ENCODE measurements at regions not wholly inside any gene's neighbourhood (a gene's known extent, or its start where the extent isn't known, plus 50 kb on each side); places are given as distances from the start of the nearest gene placed in this dataset.

- Histone ChIP-seq H3K9me3 (no peaks in the 10 kb centered on the region), H3K27me3 (no peaks in the 10 kb centered on the region), H3K4me3 (ENCODE audit: low read depth, low read length) (no peak overlapping the region), H3K36me3 (no peaks in the 10 kb centered on the region), H3K4me1 (no peaks in the 10 kb centered on the region)
- TF ChIP-seq, protein P1, sequence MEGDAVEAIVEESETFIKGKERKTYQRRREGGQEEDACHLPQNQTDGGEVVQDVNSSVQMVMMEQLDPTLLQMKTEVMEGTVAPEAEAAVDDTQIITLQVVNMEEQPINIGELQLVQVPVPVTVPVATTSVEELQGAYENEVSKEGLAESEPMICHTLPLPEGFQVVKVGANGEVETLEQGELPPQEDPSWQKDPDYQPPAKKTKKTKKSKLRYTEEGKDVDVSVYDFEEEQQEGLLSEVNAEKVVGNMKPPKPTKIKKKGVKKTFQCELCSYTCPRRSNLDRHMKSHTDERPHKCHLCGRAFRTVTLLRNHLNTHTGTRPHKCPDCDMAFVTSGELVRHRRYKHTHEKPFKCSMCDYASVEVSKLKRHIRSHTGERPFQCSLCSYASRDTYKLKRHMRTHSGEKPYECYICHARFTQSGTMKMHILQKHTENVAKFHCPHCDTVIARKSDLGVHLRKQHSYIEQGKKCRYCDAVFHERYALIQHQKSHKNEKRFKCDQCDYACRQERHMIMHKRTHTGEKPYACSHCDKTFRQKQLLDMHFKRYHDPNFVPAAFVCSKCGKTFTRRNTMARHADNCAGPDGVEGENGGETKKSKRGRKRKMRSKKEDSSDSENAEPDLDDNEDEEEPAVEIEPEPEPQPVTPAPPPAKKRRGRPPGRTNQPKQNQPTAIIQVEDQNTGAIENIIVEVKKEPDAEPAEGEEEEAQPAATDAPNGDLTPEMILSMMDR (IDR thresholded peaks at IDR 0.05; ENCODE audit: low read depth, low read length): no peak
- DNase-seq: no peak
These were observed 1677.0 kb upstream of the LRRTM1 start for GRCh38 chr2:81981585-81981984.

DNA sequence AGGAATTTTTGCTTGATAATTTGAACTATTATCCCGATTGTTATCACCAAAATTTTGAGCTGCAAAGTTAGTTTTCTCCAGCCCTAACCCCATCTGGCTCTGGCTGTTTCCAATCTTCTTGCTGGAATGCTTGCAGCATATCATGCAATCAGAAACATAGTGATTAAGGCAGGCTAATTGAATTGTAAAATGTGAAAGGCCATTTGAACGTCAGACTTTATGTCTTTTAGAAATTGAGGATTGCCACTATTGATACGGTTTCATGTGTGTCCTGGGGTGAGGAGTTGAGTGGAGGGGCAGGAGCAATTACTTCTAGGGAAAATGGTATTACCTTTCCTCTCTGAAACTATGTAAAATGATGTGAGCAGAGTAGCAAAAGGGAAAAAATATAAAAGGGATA lies 1674.5 kb upstream of the LRRTM1 start:
- TF ChIP-seq, protein P1 (IDR thresholded peaks at IDR 0.05; ENCODE audit: low read depth, low read length): no peak
- no peak for DNase-seq
- Histone ChIP-seq H3K4me1 (no peaks in the 10 kb centered on the region), H3K36me3 (no peaks in the 10 kb centered on the region), H3K4me3 (ENCODE audit: low read depth, low read length) (no peak overlapping the region), H3K9me3 (no peaks in the 10 kb centered on the region), H3K27me3 (no peaks in the 10 kb centered on the region)

- Histone ChIP-seq H3K36me3 (no peaks in the 10 kb centered on the region), H3K9me3 (no peaks in the 10 kb centered on the region)
These were observed 1672.4 kb upstream of the LRRTM1 start for GRCh38 chr2:81976998-81977397.

GRCh38 chr2:81974216-81974615 lies 1669.7 kb upstream of the LRRTM1 start:
- no peaks in the 10 kb centered on the region for H3K27me3 ChIP-seq
- H3K4me3 ChIP-seq (ENCODE audit: low read depth, low read length): no peak overlapping the region
- no peaks in the 10 kb centered on the region for H3K9me3 ChIP-seq
- no peak for DNase-seq
- TF ChIP-seq, protein P1 (IDR thresholded peaks at IDR 0.05; ENCODE audit: low read depth, low read length): no peak
- no peaks in the 10 kb centered on the region for H3K36me3 ChIP-seq
- H3K4me1 ChIP-seq: no peaks in the 10 kb centered on the region

More at GRCh38 chr2:81976998-81977397, 1672.4 kb upstream of the LRRTM1 start:
- no peak for DNase-seq
- Histone ChIP-seq H3K4me1 (no peaks in the 10 kb centered on the region), H3K27me3 (no peaks in the 10 kb centered on the region), H3K4me3 (ENCODE audit: low read depth, low read length) (no peak overlapping the region)
- TF ChIP-seq, protein P1 (IDR thresholded peaks at IDR 0.05; ENCODE audit: low read depth, low read length): no peak

DNA sequence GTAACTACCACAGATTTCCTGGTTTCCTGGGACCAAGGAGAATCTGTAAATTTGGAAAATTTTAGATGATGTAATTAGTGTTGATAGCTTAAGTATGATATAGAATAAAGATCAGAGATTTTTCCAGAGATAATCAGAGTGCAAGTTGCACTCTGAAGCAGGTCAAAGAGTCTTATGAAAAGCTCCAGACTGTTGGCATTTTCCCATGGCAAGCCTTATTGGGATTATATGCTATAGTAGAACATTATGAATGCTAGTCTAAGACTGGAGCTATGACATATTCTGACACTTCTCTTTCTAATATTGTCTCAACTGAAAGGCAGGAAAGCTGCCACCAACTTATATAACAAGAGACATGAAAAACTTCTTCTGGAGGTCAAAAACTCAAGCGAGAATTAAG lies 1638.3 kb upstream of the LRRTM1 start:
- DNase-seq: no peak
- H3K9me3 ChIP-seq: no peaks in the 10 kb centered on the region
- H3K4me3 ChIP-seq (ENCODE audit: low read depth, low read length): no peak overlapping the region
- H3K27me3 ChIP-seq: no peaks in the 10 kb centered on the region
- no peaks in the 10 kb centered on the region for H3K4me1 ChIP-seq
- no peaks in the 10 kb centered on the region for H3K36me3 ChIP-seq
- TF ChIP-seq, protein P1 (IDR thresholded peaks at IDR 0.05; ENCODE audit: low read depth, low read length): no peak

- Histone ChIP-seq H3K27me3 (no peaks in the 10 kb centered on the region), H3K4me3 (ENCODE audit: low read depth, low read length) (no peak overlapping the region), H3K9me3 (no peaks in the 10 kb centered on the region), H3K4me1 (no peaks in the 10 kb centered on the region), H3K36me3 (no peaks in the 10 kb centered on the region)
- no peak for DNase-seq
- TF ChIP-seq, protein P1 (IDR thresholded peaks at IDR 0.05; ENCODE audit: low read depth, low read length): no peak
These were observed 1637.7 kb upstream of the LRRTM1 start for GRCh38 chr2:81942136-81942680.
